ENCODE measurements at regions not wholly inside any gene's neighbourhood (a gene's known extent, or its start where the extent isn't known, plus 50 kb on each side); places are given as distances from the start of the nearest gene placed in this dataset.
"Not testable (repeated sequence)": the region's sequence is repeated elsewhere in the genome, so short reads cannot be mapped to it uniquely, and the experiment has no call there.

GRCh38 chr17:5770441-5771270, 186.3 kb upstream of the NLRP1 start:
- no peaks in the 10 kb centered on the region for H3K9me3 ChIP-seq
- no peaks in the 10 kb centered on the region for H3K4me1 ChIP-seq
- H3K4me3 ChIP-seq: no peak overlapping the region
- H3K27ac ChIP-seq: no peak overlapping the region
- DNase-seq (ENCODE audit: extremely low spot score in 2 of 2): no peak
- intact Hi-C loops (cut with DNase I): no loop called here
- H3K27me3 ChIP-seq: no peaks in the 10 kb centered on the region
- TF ChIP-seq POLR2A (IDR thresholded peaks at IDR 0.05): no peak
- TF ChIP-seq POLR2AphosphoS5 (IDR thresholded peaks at IDR 0.05; ENCODE audit: insufficient read depth in 1 of 2, low read depth in 1 of 2): no peak
- no peak for TF ChIP-seq CTCF (IDR thresholded peaks at IDR 0.05)
- no peaks in the 10 kb centered on the region for H3K36me3 ChIP-seq

- H3K27me3 ChIP-seq; H3K4me3 ChIP-seq; DNase-seq (ENCODE audit: extremely low spot score in 2 of 2); H3K27ac ChIP-seq; H3K36me3 ChIP-seq; intact Hi-C loops (cut with DNase I); H3K9me3 ChIP-seq; H3K4me1 ChIP-seq: not testable (repeated sequence)
These were observed 186.9 kb upstream of the NLRP1 start for GRCh38 chr17:5771271-5771577.

GRCh38 chr17:5772017-5772416, 187.7 kb upstream of the NLRP1 start:
- H3K9me3 ChIP-seq; intact Hi-C loops (cut with DNase I); H3K4me3 ChIP-seq; H3K27ac ChIP-seq; H3K4me1 ChIP-seq; H3K36me3 ChIP-seq; H3K27me3 ChIP-seq; DNase-seq (ENCODE audit: extremely low spot score in 2 of 2): not testable (repeated sequence)

- TF ChIP-seq POLR2A (IDR thresholded peaks at IDR 0.05) (no peak), POLR2AphosphoS5 (IDR thresholded peaks at IDR 0.05; ENCODE audit: insufficient read depth in 1 of 2, low read depth in 1 of 2) (no peak), CTCF (IDR thresholded peaks at IDR 0.05) (no peak)
- Histone ChIP-seq H3K4me3 (no peak overlapping the region), H3K27ac (no peak overlapping the region), H3K27me3 (no peaks in the 10 kb centered on the region), H3K4me1 (no peaks in the 10 kb centered on the region), H3K36me3 (no peaks in the 10 kb centered on the region), H3K9me3 (no peaks in the 10 kb centered on the region)
- intact Hi-C loops (cut with DNase I): no loop called here
- no peak for DNase-seq (ENCODE audit: extremely low spot score in 2 of 2)
These were observed 188.4 kb upstream of the NLRP1 start for GRCh38 chr17:5772720-5773119.

GRCh38 chr17:5773816-5774360, 189.6 kb upstream of the NLRP1 start:
- Histone ChIP-seq H3K27me3 (no peaks in the 10 kb centered on the region), H3K4me1 (no peaks in the 10 kb centered on the region), H3K4me3 (no peak overlapping the region), H3K27ac (no peak overlapping the region), H3K9me3 (no peaks in the 10 kb centered on the region), H3K36me3 (no peaks in the 10 kb centered on the region)
- intact Hi-C loops (cut with DNase I): no loop called here
- TF ChIP-seq POLR2AphosphoS5 (IDR thresholded peaks at IDR 0.05; ENCODE audit: insufficient read depth in 1 of 2, low read depth in 1 of 2) (no peak), POLR2A (IDR thresholded peaks at IDR 0.05) (no peak), CTCF (IDR thresholded peaks at IDR 0.05) (no peak)
- DNase-seq (ENCODE audit: extremely low spot score in 2 of 2): no peak

GRCh38 chr17:5775098-5775497, 190.8 kb upstream of the NLRP1 start:
- Histone ChIP-seq H3K36me3 (no peaks in the 10 kb centered on the region), H3K4me1 (no peaks in the 10 kb centered on the region), H3K27ac (no peak overlapping the region), H3K4me3 (no peak overlapping the region), H3K27me3 (no peaks in the 10 kb centered on the region), H3K9me3 (no peaks in the 10 kb centered on the region)
- intact Hi-C loops (cut with DNase I): no loop called here
- no peak for DNase-seq (ENCODE audit: extremely low spot score in 2 of 2)
- no peak for TF ChIP-seq CTCF (IDR thresholded peaks at IDR 0.05)
- no peak for TF ChIP-seq POLR2A (IDR thresholded peaks at IDR 0.05)
- no peak for TF ChIP-seq POLR2AphosphoS5 (IDR thresholded peaks at IDR 0.05; ENCODE audit: insufficient read depth in 1 of 2, low read depth in 1 of 2)
